Osteocyte (in vitro differentiated cells): ENCODE measurements at regions not wholly inside any gene's neighbourhood (a gene's known extent, or its start where the extent isn't known, plus 50 kb on each side); places are given as distances from the start of the nearest gene placed in this dataset.

ENCODE experiments used
- DNase-seq: peaks from one replicate; pipeline ENCODE4 v3.0.0; 2021; ENCODE audit warnings: mixed read lengths; ENCODE audit not compliant: unreplicated experiment; ENCODE audit errors: extremely low spot score
- H3K27ac Mint-ChIP-seq: one replicate; pipeline ENCODE4 v1.8.0; 2021; ENCODE audit warnings: mild to moderate bottlenecking, mixed read lengths; ENCODE audit not compliant: unreplicated experiment
- H3K27me3 Mint-ChIP-seq: one replicate; pipeline ENCODE4 v1.8.0; 2021; ENCODE audit warnings: mixed read lengths; ENCODE audit not compliant: unreplicated experiment
- H3K36me3 Mint-ChIP-seq: one replicate; pipeline ENCODE4 v1.8.0; 2021; ENCODE audit warnings: mixed read lengths; ENCODE audit not compliant: unreplicated experiment
- H3K4me1 Mint-ChIP-seq: one replicate; pipeline ENCODE4 v1.8.0; 2021; ENCODE audit warnings: mixed read lengths; ENCODE audit not compliant: unreplicated experiment
- H3K4me3 Mint-ChIP-seq: one replicate; pipeline ENCODE4 v1.8.0; 2021; ENCODE audit warnings: mild to moderate bottlenecking, moderate library complexity, mixed read lengths; ENCODE audit not compliant: unreplicated experiment
- H3K9me3 Mint-ChIP-seq: one replicate; pipeline ENCODE4 v1.8.0; 2021; ENCODE audit warnings: mixed read lengths; ENCODE audit not compliant: unreplicated experiment
- TF ChIP-seq, protein P1 (sequence below): fragments of 200-600 bp; sonication (generic); IDR thresholded peaks from 2 replicates; pipeline ENCODE4 v1.5.0; 2021; ENCODE audit warnings: antibody characterized with exemption, mild to moderate bottlenecking, moderate library complexity

DNA sequence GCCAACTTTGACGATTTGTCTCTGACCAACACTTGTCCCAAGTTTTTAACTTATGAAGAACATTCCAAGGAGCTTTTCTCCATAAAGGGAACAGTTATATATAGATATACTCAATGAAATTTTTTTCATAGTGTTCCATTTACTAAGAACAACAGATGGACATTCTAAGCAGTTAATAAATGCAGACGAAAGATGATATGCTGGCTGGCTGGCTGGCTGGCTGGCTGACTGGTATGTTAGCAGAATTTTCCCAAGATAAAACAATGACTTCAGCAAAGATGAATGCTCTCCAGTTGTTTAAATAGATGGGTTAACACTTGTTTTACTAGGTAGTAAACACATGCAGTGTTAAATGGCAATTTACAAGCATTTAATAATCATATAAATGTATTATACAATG is 62.2 kb downstream of the SPANXN3 start:
- Mint-ChIP-seq H3K4me3 (no peak overlapping the region), H3K9me3 (peaks cover 32% of the 10 kb centered on the region), H3K27ac (no peak overlapping the region), H3K4me1 (peaks cover 5% of the 10 kb centered on the region), H3K36me3 (no peaks in the 10 kb centered on the region), H3K27me3 (no peaks in the 10 kb centered on the region)
- DNase-seq: no peak
- TF ChIP-seq, protein P1, sequence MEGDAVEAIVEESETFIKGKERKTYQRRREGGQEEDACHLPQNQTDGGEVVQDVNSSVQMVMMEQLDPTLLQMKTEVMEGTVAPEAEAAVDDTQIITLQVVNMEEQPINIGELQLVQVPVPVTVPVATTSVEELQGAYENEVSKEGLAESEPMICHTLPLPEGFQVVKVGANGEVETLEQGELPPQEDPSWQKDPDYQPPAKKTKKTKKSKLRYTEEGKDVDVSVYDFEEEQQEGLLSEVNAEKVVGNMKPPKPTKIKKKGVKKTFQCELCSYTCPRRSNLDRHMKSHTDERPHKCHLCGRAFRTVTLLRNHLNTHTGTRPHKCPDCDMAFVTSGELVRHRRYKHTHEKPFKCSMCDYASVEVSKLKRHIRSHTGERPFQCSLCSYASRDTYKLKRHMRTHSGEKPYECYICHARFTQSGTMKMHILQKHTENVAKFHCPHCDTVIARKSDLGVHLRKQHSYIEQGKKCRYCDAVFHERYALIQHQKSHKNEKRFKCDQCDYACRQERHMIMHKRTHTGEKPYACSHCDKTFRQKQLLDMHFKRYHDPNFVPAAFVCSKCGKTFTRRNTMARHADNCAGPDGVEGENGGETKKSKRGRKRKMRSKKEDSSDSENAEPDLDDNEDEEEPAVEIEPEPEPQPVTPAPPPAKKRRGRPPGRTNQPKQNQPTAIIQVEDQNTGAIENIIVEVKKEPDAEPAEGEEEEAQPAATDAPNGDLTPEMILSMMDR: no peak

DNA sequence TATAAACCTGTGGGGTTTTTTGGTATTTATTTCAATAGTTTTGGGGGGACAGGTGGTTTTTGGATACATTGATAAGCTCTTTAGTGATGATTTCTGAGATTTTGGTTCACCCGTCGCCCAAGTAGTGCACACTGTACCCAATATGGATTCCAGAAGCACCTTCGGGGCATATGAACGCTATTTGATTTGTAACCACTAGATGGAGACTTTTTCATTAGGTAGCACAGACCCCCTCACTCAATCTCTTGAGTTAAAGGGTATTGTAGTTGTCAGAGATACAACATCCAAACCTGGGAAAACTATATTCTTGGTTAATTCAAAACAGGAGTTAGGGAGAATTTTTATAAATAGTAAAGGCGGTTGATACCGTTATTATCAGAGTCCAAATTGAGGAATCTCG is 79.8 kb downstream of the SPANXN3 start:
- no peaks in the 10 kb centered on the region for H3K4me1 Mint-ChIP-seq
- no peak overlapping the region for H3K27ac Mint-ChIP-seq
- no peaks in the 10 kb centered on the region for H3K36me3 Mint-ChIP-seq
- DNase-seq: no peak
- TF ChIP-seq, protein P1: peak; percentile 43
- no peak overlapping the region for H3K4me3 Mint-ChIP-seq
- H3K9me3 Mint-ChIP-seq: peaks cover 40% of the 10 kb centered on the region
- H3K27me3 Mint-ChIP-seq: no peaks in the 10 kb centered on the region

- TF ChIP-seq, protein P1: no peak
- no peak overlapping the region for H3K27ac Mint-ChIP-seq
- H3K4me1 Mint-ChIP-seq: no peaks in the 10 kb centered on the region
- DNase-seq: no peak
- peaks cover 28% of the 10 kb centered on the region for H3K9me3 Mint-ChIP-seq
- H3K27me3 Mint-ChIP-seq: no peaks in the 10 kb centered on the region
- no peak overlapping the region for H3K4me3 Mint-ChIP-seq
- H3K36me3 Mint-ChIP-seq: no peaks in the 10 kb centered on the region
These were observed 81.4 kb downstream of the SPANXN3 start for GRCh38 chrX:143435916-143436315.

- Mint-ChIP-seq H3K9me3 (peaks cover 32% of the 10 kb centered on the region), H3K27me3 (no peaks in the 10 kb centered on the region), H3K4me1 (peaks cover 3% of the 10 kb centered on the region), H3K27ac (no peak overlapping the region), H3K4me3 (no peak overlapping the region), H3K36me3 (no peaks in the 10 kb centered on the region)
- TF ChIP-seq, protein P1: no peak
- no peak for DNase-seq
These were observed 87.5 kb downstream of the SPANXN3 start for GRCh38 chrX:143429811-143430210.

- DNase-seq: no peak
- Mint-ChIP-seq H3K4me1 (peaks cover 3% of the 10 kb centered on the region), H3K27me3 (no peaks in the 10 kb centered on the region), H3K27ac (no peak overlapping the region), H3K9me3 (peaks cover 26% of the 10 kb centered on the region), H3K4me3 (no peak overlapping the region), H3K36me3 (no peaks in the 10 kb centered on the region)
- TF ChIP-seq, protein P1: no peak
These were observed 88.1 kb downstream of the SPANXN3 start for GRCh38 chrX:143429131-143429530.
